ENCODE measurements at regions not wholly inside any gene's neighbourhood (a gene's known extent, or its start where the extent isn't known, plus 50 kb on each side); places are given as distances from the start of the nearest gene placed in this dataset.

DNA sequence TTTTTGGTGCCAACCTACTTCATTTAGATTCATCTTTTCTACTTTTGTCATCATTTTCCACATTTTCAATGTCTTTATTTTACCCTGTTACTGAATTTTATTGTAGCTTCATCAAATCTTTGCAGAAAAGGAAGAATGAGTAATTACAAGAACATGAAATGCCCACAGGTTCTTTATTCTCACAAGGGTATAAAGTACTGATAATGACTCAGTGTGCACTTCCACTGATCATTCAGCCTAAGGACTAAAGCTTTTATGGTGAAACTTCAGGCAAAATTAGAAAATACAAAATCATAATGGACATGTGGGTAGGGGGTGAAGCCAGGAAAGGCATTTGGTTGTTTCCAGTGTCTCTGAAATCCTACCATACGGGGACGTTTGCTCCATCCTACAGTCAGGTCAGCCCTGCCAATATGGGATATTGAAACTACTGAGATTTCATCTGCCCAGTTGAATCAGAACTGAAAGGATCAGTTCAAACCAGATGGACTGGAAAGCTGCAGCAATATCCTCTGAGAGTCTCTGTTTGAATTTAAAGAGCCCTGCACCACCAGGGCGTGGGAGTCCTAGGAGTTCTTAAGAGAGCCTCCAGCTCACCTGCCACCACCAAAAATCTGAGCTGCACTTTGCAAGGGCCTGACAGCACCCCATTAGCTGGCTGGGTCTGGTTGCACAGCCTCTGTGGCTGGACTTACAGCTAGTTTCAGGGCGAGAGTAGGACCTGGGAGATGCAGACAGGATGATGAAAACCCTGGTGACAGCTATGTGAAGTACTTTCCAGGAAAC, 390.4 kb downstream of the CMPK2 start:
- no peak for DNase-seq
- Histone ChIP-seq H3K27ac (no peak overlapping the region), H3K36me3 (no peaks in the 10 kb centered on the region), H3K4me3 (no peak overlapping the region), H3K4me1 (no peaks in the 10 kb centered on the region), H3K9me3 (no peaks in the 10 kb centered on the region), H3K27me3 (no peaks in the 10 kb centered on the region)
- no peak for TF ChIP-seq POLR2A (IDR thresholded peaks at IDR 0.05)
- TF ChIP-seq, protein P1, sequence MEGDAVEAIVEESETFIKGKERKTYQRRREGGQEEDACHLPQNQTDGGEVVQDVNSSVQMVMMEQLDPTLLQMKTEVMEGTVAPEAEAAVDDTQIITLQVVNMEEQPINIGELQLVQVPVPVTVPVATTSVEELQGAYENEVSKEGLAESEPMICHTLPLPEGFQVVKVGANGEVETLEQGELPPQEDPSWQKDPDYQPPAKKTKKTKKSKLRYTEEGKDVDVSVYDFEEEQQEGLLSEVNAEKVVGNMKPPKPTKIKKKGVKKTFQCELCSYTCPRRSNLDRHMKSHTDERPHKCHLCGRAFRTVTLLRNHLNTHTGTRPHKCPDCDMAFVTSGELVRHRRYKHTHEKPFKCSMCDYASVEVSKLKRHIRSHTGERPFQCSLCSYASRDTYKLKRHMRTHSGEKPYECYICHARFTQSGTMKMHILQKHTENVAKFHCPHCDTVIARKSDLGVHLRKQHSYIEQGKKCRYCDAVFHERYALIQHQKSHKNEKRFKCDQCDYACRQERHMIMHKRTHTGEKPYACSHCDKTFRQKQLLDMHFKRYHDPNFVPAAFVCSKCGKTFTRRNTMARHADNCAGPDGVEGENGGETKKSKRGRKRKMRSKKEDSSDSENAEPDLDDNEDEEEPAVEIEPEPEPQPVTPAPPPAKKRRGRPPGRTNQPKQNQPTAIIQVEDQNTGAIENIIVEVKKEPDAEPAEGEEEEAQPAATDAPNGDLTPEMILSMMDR (IDR thresholded peaks at IDR 0.05), result no peak

DNA sequence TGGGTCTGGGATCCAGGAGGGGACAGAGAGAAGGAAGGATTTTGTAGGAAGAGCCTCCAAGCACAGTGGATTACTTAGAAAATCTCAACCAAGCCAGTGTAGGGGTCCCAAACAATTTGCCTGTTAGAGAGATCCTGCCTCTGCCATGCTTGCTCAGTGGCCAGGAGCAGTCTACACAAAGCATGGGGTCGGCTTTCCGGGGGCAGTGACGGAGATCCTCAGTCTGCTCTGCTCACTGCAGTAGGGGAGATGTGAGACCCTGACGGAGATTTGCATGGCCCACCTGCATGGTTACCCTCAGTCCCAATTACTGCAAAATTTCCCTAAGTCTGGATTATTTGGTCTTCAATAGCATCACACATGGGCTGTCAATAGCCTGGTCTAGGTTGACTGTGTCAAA, 385.2 kb downstream of the CMPK2 start:
- no peak for DNase-seq
- no peak for TF ChIP-seq POLR2A (IDR thresholded peaks at IDR 0.05)
- no peaks in the 10 kb centered on the region for H3K36me3 ChIP-seq
- H3K27me3 ChIP-seq, result no peaks in the 10 kb centered on the region
- no peak overlapping the region for H3K4me3 ChIP-seq
- no peak overlapping the region for H3K27ac ChIP-seq
- H3K4me1 ChIP-seq, result no peaks in the 10 kb centered on the region
- no peaks in the 10 kb centered on the region for H3K9me3 ChIP-seq

DNA sequence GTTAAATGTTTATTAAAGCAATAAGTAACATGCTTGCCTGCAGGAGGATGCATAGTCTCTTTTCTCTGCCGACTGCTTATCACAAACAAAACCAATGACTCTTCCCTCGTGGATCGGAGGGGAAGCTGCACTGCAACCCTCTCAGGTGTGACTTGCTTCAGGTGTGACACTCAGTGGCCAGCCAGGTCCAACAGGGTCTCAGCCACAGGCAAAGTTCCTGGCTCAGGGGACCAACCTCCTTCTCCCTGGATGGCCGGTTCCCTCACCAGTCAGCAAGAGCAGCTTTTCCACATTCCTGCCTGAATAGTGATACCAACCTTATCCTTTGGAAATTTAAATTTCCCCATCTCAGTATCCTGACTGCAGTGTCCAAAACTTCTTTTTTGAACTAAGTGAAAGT, 383.5 kb downstream of the CMPK2 start:
- no peaks in the 10 kb centered on the region for H3K36me3 ChIP-seq
- H3K27ac ChIP-seq, result no peak overlapping the region
- no peak for DNase-seq
- no peaks in the 10 kb centered on the region for H3K9me3 ChIP-seq
- TF ChIP-seq POLR2A (IDR thresholded peaks at IDR 0.05), result no peak
- TF ChIP-seq, protein P1 (IDR thresholded peaks at IDR 0.05), result no peak
- no peak overlapping the region for H3K4me3 ChIP-seq
- H3K27me3 ChIP-seq, result no peaks in the 10 kb centered on the region
- H3K4me1 ChIP-seq, result no peaks in the 10 kb centered on the region

DNA sequence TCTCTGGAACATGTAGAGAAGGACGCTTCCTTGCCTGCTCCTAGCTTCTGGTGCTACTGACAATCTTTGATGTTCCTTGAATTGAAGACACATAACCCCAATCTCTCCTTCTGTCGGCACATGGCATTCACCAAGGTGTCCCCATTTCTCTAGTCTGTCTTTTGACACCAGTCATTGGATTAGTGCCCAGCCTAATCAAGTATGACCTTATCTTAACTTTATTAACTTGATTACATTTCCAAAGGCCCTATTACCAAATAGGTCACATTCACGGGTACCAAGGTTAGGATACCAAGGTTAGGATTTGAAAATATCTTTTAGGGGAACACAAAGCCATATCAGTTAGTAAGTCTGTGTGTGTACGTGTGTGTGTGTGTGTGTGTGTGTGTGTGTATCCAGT, 377.9 kb downstream of the CMPK2 start:
- H3K36me3 ChIP-seq, result no peaks in the 10 kb centered on the region
- no peaks in the 10 kb centered on the region for H3K9me3 ChIP-seq
- no peaks in the 10 kb centered on the region for H3K27me3 ChIP-seq
- H3K27ac ChIP-seq, result no peak overlapping the region
- no peak overlapping the region for H3K4me3 ChIP-seq
- no peak for DNase-seq
- H3K4me1 ChIP-seq, result no peaks in the 10 kb centered on the region
- TF ChIP-seq, protein P1 (IDR thresholded peaks at IDR 0.05), result no peak

DNA sequence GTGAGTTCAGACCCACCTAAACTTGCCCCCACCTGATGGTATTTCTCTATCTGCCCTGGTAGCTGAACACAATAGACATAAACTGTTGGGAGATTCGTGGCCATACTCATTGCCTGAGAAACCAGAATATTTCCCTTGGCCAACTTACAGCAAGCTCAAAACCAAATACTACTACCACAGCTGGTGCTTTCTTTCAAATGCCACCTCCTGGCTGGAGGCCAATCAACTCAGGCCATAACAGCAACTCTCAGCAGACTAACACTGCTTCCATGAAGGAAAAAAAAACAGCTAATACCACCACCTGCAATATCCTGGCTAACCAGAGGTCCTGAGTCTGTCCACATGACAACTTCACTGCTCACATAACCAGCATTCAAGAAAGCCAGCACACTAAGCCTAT, 373.1 kb downstream of the CMPK2 start:
- Histone ChIP-seq H3K4me1 (no peaks in the 10 kb centered on the region), H3K9me3 (no peaks in the 10 kb centered on the region), H3K27me3 (no peaks in the 10 kb centered on the region), H3K36me3 (no peaks in the 10 kb centered on the region), H3K27ac (no peak overlapping the region), H3K4me3 (no peak overlapping the region)
- TF ChIP-seq, protein P1 (IDR thresholded peaks at IDR 0.05), result no peak
- TF ChIP-seq POLR2A (IDR thresholded peaks at IDR 0.05), result no peak
- DNase-seq, result no peak

DNA sequence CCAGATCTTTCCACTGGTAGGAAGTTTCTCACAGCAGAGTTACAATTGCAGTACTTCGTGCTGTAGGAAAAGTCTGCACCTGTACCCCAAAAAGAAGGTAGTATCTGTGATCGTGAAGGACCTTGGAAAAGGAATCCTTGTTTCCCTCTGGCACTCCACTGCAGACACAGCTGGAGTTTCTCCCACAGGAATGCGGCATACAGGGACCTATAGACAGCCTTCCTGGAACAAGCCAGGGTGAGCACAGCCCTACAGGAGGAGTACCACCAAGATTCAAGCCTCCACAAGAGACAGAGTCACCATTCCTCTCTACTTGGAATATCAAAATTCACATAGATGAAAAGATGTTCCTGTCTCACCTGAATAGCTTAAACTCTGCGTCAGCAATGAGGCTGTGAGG, 372.4 kb downstream of the CMPK2 start:
- no peak overlapping the region for H3K27ac ChIP-seq
- H3K4me1 ChIP-seq, result no peaks in the 10 kb centered on the region
- TF ChIP-seq POLR2A (IDR thresholded peaks at IDR 0.05), result no peak
- TF ChIP-seq, protein P1 (IDR thresholded peaks at IDR 0.05), result no peak
- H3K4me3 ChIP-seq, result no peak overlapping the region
- H3K27me3 ChIP-seq, result no peaks in the 10 kb centered on the region
- no peaks in the 10 kb centered on the region for H3K36me3 ChIP-seq
- DNase-seq, result no peak
- no peaks in the 10 kb centered on the region for H3K9me3 ChIP-seq

Measured in Peyer's patch (tissue), 4 donors.